CD14-positive monocyte (primary cell): ENCODE measurements at regions not wholly inside any gene's neighbourhood (a gene's known extent, or its start where the extent isn't known, plus 50 kb on each side); places are given as distances from the start of the nearest gene placed in this dataset.
A peak's percentile ranks its signal among the peaks of the same experiment; 100 is the strongest.

Experiments
- DNase-seq, 3 donors: peaks; one replicate each; pipeline ENCODE4 v3.0.0-alpha.2; 2011 to 2022
- H2AFZ ChIP-seq: 2 replicates; pipeline ENCODE4 v1.6.0; 2012; ENCODE audit warnings: mild to moderate bottlenecking, low read depth, low read length, inconsistent platforms; ENCODE audit not compliant: insufficient read depth, poor library complexity, severe bottlenecking
- H3K27ac ChIP-seq, 2 donors: 1 replicate in 1 of 2; 2 replicates in 1 of 2; pipeline ENCODE4 v1.5.1; 2012 to 2013; ENCODE audit warnings: low read length in 2 of 2, control low read depth in 1 of 2, inconsistent platforms in 1 of 2, low read depth in 1 of 2, mild to moderate bottlenecking in 1 of 2
- H3K27me3 ChIP-seq, 2 donors: one replicate each; pipeline versions ENCODE4 v1.6.0 to v1.6.1; 2011 to 2013; ENCODE audit warnings: low read length in 2 of 2; ENCODE audit not compliant: control insufficient read depth in 2 of 2, insufficient read depth in 2 of 2
- H3K36me3 ChIP-seq, 2 donors: replicated peaks in 1 of 2; 1 replicate in 1 of 2; 2 replicates in 1 of 2; pipeline versions ENCODE4 v1.5.1 to v1.6.1; 2012 to 2013; ENCODE audit warnings: low read length in 2 of 2, control low read depth in 1 of 2, inconsistent platforms in 1 of 2, mild to moderate bottlenecking in 1 of 2; ENCODE audit not compliant: insufficient read depth in 2 of 2, control insufficient read depth in 1 of 2
- H3K4me1 ChIP-seq, 2 donors: 1 replicate in 1 of 2; 2 replicates in 1 of 2; pipeline versions ENCODE4 v1.5.1 to v1.6.1; 2012 to 2013; ENCODE audit warnings: low read length in 2 of 2, control low read depth in 1 of 2, inconsistent platforms in 1 of 2, mild to moderate bottlenecking in 1 of 2, moderate library complexity in 1 of 2; ENCODE audit not compliant: insufficient read depth in 2 of 2, control insufficient read depth in 1 of 2
- H3K4me2 ChIP-seq: replicated peaks from 2 replicates; pipeline ENCODE3; 2012; ENCODE audit warnings: low read length, moderate library complexity, mild to moderate bottlenecking; ENCODE audit not compliant: poor library complexity, severe bottlenecking; ENCODE audit errors: extremely low read depth
- H3K4me3 ChIP-seq, 3 experiments: fragments of 200-600 bp in 1 of 3; sonication (generic) in 1 of 3; replicated peaks in 1 of 3; 1 replicate in 2 of 3; 2 replicates in 1 of 3; pipeline ENCODE4 v1.5.1; 2011 to 2013; ENCODE audit warnings: low read length in 3 of 3, mild to moderate bottlenecking in 3 of 3, control low read depth in 2 of 3, low read depth in 2 of 3, inconsistent platforms in 1 of 3, moderate library complexity in 1 of 3
- H3K79me2 ChIP-seq: 2 replicates; pipeline ENCODE4 v1.6.0; 2012; ENCODE audit warnings: mild to moderate bottlenecking, control low read depth, inconsistent platforms, low read length, moderate library complexity; ENCODE audit not compliant: insufficient read depth
- H3K9ac ChIP-seq: 2 replicates; pipeline ENCODE4 v1.6.0; 2017; ENCODE audit warnings: low read length, mild to moderate bottlenecking; ENCODE audit not compliant: insufficient read depth, poor library complexity, severe bottlenecking
- H3K9me3 ChIP-seq, 2 donors: replicated peaks in 1 of 2; 1 replicate in 1 of 2; 2 replicates in 1 of 2; pipeline versions ENCODE4 v1.5.1 to v1.6.1; 2012 to 2013; ENCODE audit warnings: low read length in 2 of 2, control low read depth in 1 of 2; ENCODE audit not compliant: control insufficient read depth in 1 of 2, insufficient read depth in 1 of 2
- H4K20me1 ChIP-seq: 2 replicates; pipeline ENCODE4 v1.6.0; 2012; ENCODE audit warnings: mild to moderate bottlenecking, low read length, control low read depth, moderate library complexity; ENCODE audit not compliant: insufficient read depth
- H3K27ac Mint-ChIP-seq, 7 donors: one replicate each; pipeline ENCODE4 v1.8.0; 2020; ENCODE audit warnings: mild to moderate bottlenecking in 7 of 7, mixed read lengths in 7 of 7, moderate library complexity in 6 of 7, inconsistent platforms in 2 of 7
- H3K27me3 Mint-ChIP-seq, 3 donors: one replicate each; pipeline ENCODE4 v1.8.0; 2021 to 2022; ENCODE audit warnings: low read depth in 3 of 3, mild to moderate bottlenecking in 3 of 3, mixed read lengths in 3 of 3, moderate library complexity in 3 of 3, inconsistent platforms in 1 of 3
- H3K36me3 Mint-ChIP-seq, 2 donors: one replicate each; pipeline ENCODE4 v1.8.0; 2020; ENCODE audit warnings: mixed read lengths in 2 of 2, inconsistent platforms in 1 of 2, mild to moderate bottlenecking in 1 of 2
- H3K4me1 Mint-ChIP-seq: one replicate; pipeline ENCODE4 v1.8.0; 2020; ENCODE audit warnings: mild to moderate bottlenecking, mixed read lengths
- H3K4me3 Mint-ChIP-seq, 2 donors: one replicate each; pipeline ENCODE4 v1.8.0; 2020; ENCODE audit warnings: mild to moderate bottlenecking in 2 of 2, mixed read lengths in 2 of 2, moderate library complexity in 1 of 2
- H3K9me3 Mint-ChIP-seq, 7 donors: one replicate each; pipeline ENCODE4 v1.8.0; 2020 to 2022; ENCODE audit warnings: mixed read lengths in 7 of 7, mild to moderate bottlenecking in 6 of 7, moderate library complexity in 6 of 7, inconsistent platforms in 2 of 7
- WGBS: methylation state at CpG from one replicate; pipeline ENCODE4 v1.1.5; 2013; ENCODE audit warnings: missing lambda C conversion rate; ENCODE audit not compliant: insufficient coverage; 5-methylcytosine and 5-hydroxymethylcytosine counted together
- intact Hi-C, 2 donors: fragments of 100-400 bp; cut with micrococcal nuclease; formaldehyde crosslinking; loops; one replicate each; pipeline versions ENCODE4 v1.15.0 to v1.15.1; 2023
- TF ChIP-seq, protein P1 (sequence below): fragments of 200-600 bp; IDR thresholded peaks from one replicate; pipeline ENCODE4 v1.8.0; 2022; ENCODE audit warnings: antibody characterized with exemption, mild to moderate bottlenecking

DNA sequence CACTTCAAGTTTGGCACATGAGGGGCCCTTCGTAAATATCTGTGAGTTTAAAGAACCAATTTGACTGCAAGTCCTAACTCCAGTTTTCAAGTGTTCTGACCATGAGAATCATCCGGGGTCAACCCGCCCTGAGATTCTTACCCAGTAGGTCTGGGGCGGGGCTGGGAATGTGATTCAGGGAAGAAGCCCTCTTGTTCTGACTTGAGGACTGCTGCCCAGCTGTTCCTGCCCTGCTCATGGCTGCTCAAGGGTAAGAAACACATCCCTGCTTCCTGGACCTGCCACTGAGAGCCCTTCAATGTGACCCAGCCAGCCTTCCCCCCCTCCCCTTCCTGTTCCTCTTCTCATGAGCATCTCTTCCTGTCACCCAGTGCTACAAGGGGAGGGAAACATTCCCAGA lies 92.7 kb upstream of the PGRMC2 start:
- DNase-seq, result no peak
- H3K9ac ChIP-seq, result no peak overlapping the region
- H3K36me3 Mint-ChIP-seq, result no peaks in the 10 kb centered on the region
- H3K9me3 ChIP-seq, result peaks cover 14 to 17% of the 10 kb centered on the region in 2 donors
- no peak overlapping the region for H2AFZ ChIP-seq
- 100% methylated on average over 4 of the region's 4 CpGs for WGBS
- H3K36me3 ChIP-seq, result no peaks in the 10 kb centered on the region
- no peaks in the 10 kb centered on the region for H3K27me3 Mint-ChIP-seq
- H3K4me3 ChIP-seq, result no peak overlapping the region
- peaks cover 3% of the 10 kb centered on the region for H3K4me1 Mint-ChIP-seq
- H3K4me3 Mint-ChIP-seq, result no peak overlapping the region
- H3K27me3 ChIP-seq, result no peaks in the 10 kb centered on the region
- intact Hi-C loops, result no loop called here
- H3K4me2 ChIP-seq, result no peak overlapping the region
- H3K4me1 ChIP-seq, result no peaks in the 10 kb centered on the region
- TF ChIP-seq, protein P1, sequence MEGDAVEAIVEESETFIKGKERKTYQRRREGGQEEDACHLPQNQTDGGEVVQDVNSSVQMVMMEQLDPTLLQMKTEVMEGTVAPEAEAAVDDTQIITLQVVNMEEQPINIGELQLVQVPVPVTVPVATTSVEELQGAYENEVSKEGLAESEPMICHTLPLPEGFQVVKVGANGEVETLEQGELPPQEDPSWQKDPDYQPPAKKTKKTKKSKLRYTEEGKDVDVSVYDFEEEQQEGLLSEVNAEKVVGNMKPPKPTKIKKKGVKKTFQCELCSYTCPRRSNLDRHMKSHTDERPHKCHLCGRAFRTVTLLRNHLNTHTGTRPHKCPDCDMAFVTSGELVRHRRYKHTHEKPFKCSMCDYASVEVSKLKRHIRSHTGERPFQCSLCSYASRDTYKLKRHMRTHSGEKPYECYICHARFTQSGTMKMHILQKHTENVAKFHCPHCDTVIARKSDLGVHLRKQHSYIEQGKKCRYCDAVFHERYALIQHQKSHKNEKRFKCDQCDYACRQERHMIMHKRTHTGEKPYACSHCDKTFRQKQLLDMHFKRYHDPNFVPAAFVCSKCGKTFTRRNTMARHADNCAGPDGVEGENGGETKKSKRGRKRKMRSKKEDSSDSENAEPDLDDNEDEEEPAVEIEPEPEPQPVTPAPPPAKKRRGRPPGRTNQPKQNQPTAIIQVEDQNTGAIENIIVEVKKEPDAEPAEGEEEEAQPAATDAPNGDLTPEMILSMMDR, result no peak
- no peak overlapping the region for H3K27ac Mint-ChIP-seq
- no peaks in the 10 kb centered on the region for H4K20me1 ChIP-seq
- no peaks in the 10 kb centered on the region for H3K79me2 ChIP-seq
- peaks cover 10 to 24% (median 19%) of the 10 kb centered on the region in 7 donors for H3K9me3 Mint-ChIP-seq
- H3K27ac ChIP-seq, result no peak overlapping the region

DNA sequence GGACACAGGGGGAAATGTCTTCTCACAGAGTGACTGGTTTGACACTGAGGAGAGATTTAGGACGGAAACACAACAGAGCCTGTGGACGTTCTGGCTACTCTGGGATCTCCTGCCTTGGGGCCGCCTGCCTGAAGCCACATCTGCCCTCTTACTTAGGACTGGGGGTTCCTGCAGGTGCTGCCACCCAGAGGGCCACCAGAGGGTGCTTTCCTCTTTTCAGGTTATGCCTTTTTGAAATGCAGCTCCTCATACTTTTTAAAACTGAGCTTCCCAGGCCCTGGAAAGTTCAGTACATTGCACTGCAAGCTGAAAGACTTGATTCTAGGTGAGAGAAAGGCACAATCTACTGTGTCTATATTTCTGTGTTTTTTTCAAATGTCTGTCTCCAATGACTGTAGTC lies 92.2 kb upstream of the PGRMC2 start:
- no peak overlapping the region for H2AFZ ChIP-seq
- no peak overlapping the region for H3K27ac Mint-ChIP-seq

More for the DNA sequence above, 92.2 kb upstream of the PGRMC2 start:
- H3K9me3 ChIP-seq, result peaks cover 14 to 17% of the 10 kb centered on the region in 2 donors
- DNase-seq, result no peak
- no peak overlapping the region for H3K27ac ChIP-seq
- H3K4me1 ChIP-seq, result no peaks in the 10 kb centered on the region
- peaks cover 3% of the 10 kb centered on the region for H3K4me1 Mint-ChIP-seq
- H3K79me2 ChIP-seq, result no peaks in the 10 kb centered on the region
- no peaks in the 10 kb centered on the region for H3K36me3 Mint-ChIP-seq
- H3K9me3 Mint-ChIP-seq, result peaks cover 10 to 24% (median 19%) of the 10 kb centered on the region in 7 donors
- intact Hi-C loops, result no loop called here
- H4K20me1 ChIP-seq, result no peaks in the 10 kb centered on the region
- H3K4me2 ChIP-seq, result no peak overlapping the region
- no peak overlapping the region for H3K9ac ChIP-seq
- no peaks in the 10 kb centered on the region for H3K27me3 Mint-ChIP-seq
- no peak overlapping the region for H3K4me3 ChIP-seq
- H3K36me3 ChIP-seq, result no peaks in the 10 kb centered on the region
- H3K27me3 ChIP-seq, result no peaks in the 10 kb centered on the region
- TF ChIP-seq, protein P1, result peak; percentile 9
- 70% methylated on average over 3 of the region's 3 CpGs for WGBS
- no peak overlapping the region for H3K4me3 Mint-ChIP-seq
